Endothelial cell of umbilical vein (primary cell): ENCODE measurements at regions not wholly inside any gene's neighbourhood (a gene's known extent, or its start where the extent isn't known, plus 50 kb on each side); places are given as distances from the start of the nearest gene placed in this dataset.

Experiments
- BruUV-seq: library from RNA; stranded (reverse); fragments of 400-500 nt; replicated peaks from 2 replicates; lab custom pipeline; 2021; lab: Mats Ljungman, UMichigan
- CTCF ChIA-PET: fragments of 300-600, 350-600 bp; sonication (Branson Sonifier 250); formaldehyde crosslinking; loops from one replicate; lab custom pipeline; 2021; ENCODE audit warnings: antibody characterized with exemption, inconsistent platforms; lab: Charles Lee
- POLR2A ChIA-PET: fragments of 300-600, 350-600 bp; sonication (Branson Sonifier 250); formaldehyde crosslinking; loops from one replicate; lab custom pipeline; 2021; ENCODE audit warnings: antibody characterized with exemption, inconsistent platforms; lab: Charles Lee
- DNase-seq: peaks from one replicate; pipeline ENCODE4 v3.0.0-alpha.2; 2011; ENCODE audit warnings: low read depth, low spot score
- FAIRE-seq: peaks from 2 replicates; lab custom pipeline; 2011; peaks lifted over from hg19 to GRCh38; lab: Jason Lieb, UNC
- H2AFZ ChIP-seq: 2 replicates; pipeline ENCODE4 v1.6.0; 2012; ENCODE audit warnings: low read depth, low read length, control low read depth, inconsistent platforms
- H3K27ac ChIP-seq: 2 replicates; pipeline ENCODE4 v1.5.1; 2011; ENCODE audit warnings: low read depth, mild to moderate bottlenecking, control low read depth, low read length, moderate library complexity; ENCODE audit not compliant: insufficient read depth
- H3K27me3 ChIP-seq, 2 experiments: 2 replicates each; pipeline versions ENCODE4 v1.6.0 to v1.6.1; 2011; ENCODE audit warnings: low read length in 2 of 2, mixed read lengths in 1 of 2; ENCODE audit not compliant: control insufficient read depth in 2 of 2, insufficient read depth in 2 of 2
- H3K36me3 ChIP-seq, 2 experiments: 2 replicates in 1 of 2; 3 replicates in 1 of 2; pipeline ENCODE4 v1.5.1; 2011; ENCODE audit warnings: low read length in 2 of 2, mild to moderate bottlenecking in 1 of 2, moderate library complexity in 1 of 2; ENCODE audit not compliant: control insufficient read depth in 2 of 2, insufficient read depth in 2 of 2; ENCODE audit errors: extremely low read depth in 1 of 2
- H3K4me1 ChIP-seq: 3 replicates; pipeline ENCODE4 v1.5.1; 2011; ENCODE audit warnings: mild to moderate bottlenecking, low read length; ENCODE audit not compliant: control insufficient read depth, insufficient read depth; ENCODE audit errors: extremely low read depth
- H3K4me2 ChIP-seq: 2 replicates; pipeline ENCODE4 v1.6.1; 2011; ENCODE audit warnings: low read length, control low read depth, mixed read lengths; ENCODE audit not compliant: insufficient read depth
- H3K4me3 ChIP-seq, 3 experiments: fragments of 200-600 bp in 1 of 3; sonication (generic), shearing (Covaris generic) in 1 of 3; replicated peaks in 1 of 3; 2 replicates each; pipeline ENCODE4 v1.5.1; 2011 to 2016; ENCODE audit warnings: control low read depth in 3 of 3, low read length in 3 of 3, mild to moderate bottlenecking in 2 of 3, inconsistent platforms in 1 of 3, low read depth in 1 of 3, moderate library complexity in 1 of 3; ENCODE audit not compliant: insufficient read depth in 1 of 3
- H3K79me2 ChIP-seq: 2 replicates; pipeline ENCODE4 v1.6.0; 2012; ENCODE audit warnings: low read length, inconsistent platforms; ENCODE audit not compliant: control insufficient read depth, insufficient read depth
- H3K9ac ChIP-seq: replicated peaks from 2 replicates; pipeline ENCODE3; 2011; ENCODE audit warnings: low read length, control low read depth; ENCODE audit not compliant: insufficient read depth; ENCODE audit errors: extremely low read depth
- H3K9me1 ChIP-seq: replicated peaks from 3 replicates; pipeline ENCODE4 v1.6.0; 2011; ENCODE audit warnings: mild to moderate bottlenecking, low read length; ENCODE audit not compliant: control insufficient read depth, insufficient read depth; ENCODE audit errors: extremely low read depth
- H3K9me3 ChIP-seq: replicated peaks from 2 replicates; pipeline ENCODE4 v1.5.1; 2012; ENCODE audit warnings: low read length, inconsistent platforms; ENCODE audit not compliant: control insufficient read depth, insufficient read depth
- H4K20me1 ChIP-seq: replicated peaks from 2 replicates; pipeline ENCODE3; 2011; ENCODE audit warnings: mild to moderate bottlenecking, low read length; ENCODE audit not compliant: control insufficient read depth, insufficient read depth; ENCODE audit errors: extremely low read depth
- EZH2 ChIP-seq: IDR thresholded peaks from 2 replicates; pipeline ENCODE4 v1.6.1; 2012; ENCODE audit warnings: borderline replicate concordance, low read depth, mild to moderate bottlenecking, moderate library complexity, low read length, inconsistent platforms; ENCODE audit not compliant: severe bottlenecking
- FOS ChIP-seq: IDR thresholded peaks from 2 replicates; pipeline ENCODE4 v1.6.1; 2011; ENCODE audit warnings: mild to moderate bottlenecking, low read length, moderate library complexity, borderline replicate concordance; ENCODE audit not compliant: insufficient read depth
- GATA2 ChIP-seq: IDR thresholded peaks from 2 replicates; pipeline ENCODE4 v1.7.0; 2011; ENCODE audit warnings: low read depth, mild to moderate bottlenecking, moderate library complexity, mixed read lengths, low read length; ENCODE audit not compliant: insufficient read length, insufficient read depth
- MYC ChIP-seq: IDR thresholded peaks from one replicate; pipeline ENCODE4 v1.6.1; 2011; ENCODE audit warnings: mild to moderate bottlenecking, low read depth, low read length
- POLR2A ChIP-seq: IDR thresholded peaks from 2 replicates; pipeline ENCODE4 v1.6.1; 2012; ENCODE audit warnings: low read depth, mild to moderate bottlenecking, control low read depth, low read length
- POLR2AphosphoS5 ChIP-seq: IDR thresholded peaks from 2 replicates; pipeline ENCODE4 v1.6.1; 2012; ENCODE audit warnings: low read depth, mild to moderate bottlenecking, control low read depth, low read length, moderate library complexity; ENCODE audit not compliant: insufficient read depth
- dilution Hi-C: fragments of 300-500 bp; cut with MboI; formaldehyde crosslinking; loops from one replicate; pipeline ENCODE4 v1.15.0; 2019; ENCODE audit warnings: low sequenced_read_pairs; ENCODE audit not compliant: extremely low pct_ligation_motif_present
- intact Hi-C: fragments of 100-400 bp; cut with micrococcal nuclease; formaldehyde crosslinking; loops from one replicate; pipeline ENCODE4 v1.10.0; 2022
- TF ChIP-seq, protein P1 (sequence below), 2 donors: IDR thresholded peaks; 1 replicate in 1 of 2; 2 replicates in 1 of 2; pipeline ENCODE4 v1.5.1; 2011; ENCODE audit warnings: low read length in 2 of 2, mild to moderate bottlenecking in 2 of 2, moderate library complexity in 2 of 2, control low read depth in 1 of 2, inconsistent platforms in 1 of 2, low read depth in 1 of 2; ENCODE audit not compliant: insufficient read depth in 1 of 2; ENCODE audit errors: extremely low read depth in 1 of 2
- TF ChIP-seq, protein P2 (sequence below): IDR thresholded peaks from 2 replicates; pipeline ENCODE4 v1.6.1; 2011; ENCODE audit not compliant: insufficient read depth, insufficient read length

DNA sequence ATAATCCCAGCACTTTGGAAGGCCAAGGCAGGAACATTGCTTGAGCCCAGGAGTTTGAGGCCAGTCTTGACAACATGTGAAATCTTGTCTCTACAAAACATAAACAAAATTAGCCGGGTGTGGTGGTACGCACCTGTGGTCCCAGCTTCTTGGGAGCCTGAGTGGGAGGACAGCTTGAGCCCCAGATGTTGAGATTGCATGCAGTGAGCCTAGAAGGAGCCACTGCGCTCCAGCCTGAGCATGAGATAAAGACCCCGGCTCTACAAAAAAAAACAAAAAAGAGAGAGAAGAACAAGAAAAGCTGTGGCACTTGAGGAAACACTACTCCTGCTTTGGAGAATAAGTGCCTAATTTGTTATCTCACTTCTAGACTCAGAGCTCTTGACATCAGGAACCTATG lies 146.6 kb downstream of the GLUL start:
- no peak overlapping the region for H3K4me2 ChIP-seq
- H2AFZ ChIP-seq = no peak overlapping the region
- no peaks in the 10 kb centered on the region for H3K27me3 ChIP-seq
- no peaks in the 10 kb centered on the region for H3K36me3 ChIP-seq
- ChIA-PET POLR2A (no interaction called here), CTCF (no interaction called here)
- no peaks in the 10 kb centered on the region for H3K9me3 ChIP-seq
- H3K9me1 ChIP-seq = no peaks in the 10 kb centered on the region
- no peaks in the 10 kb centered on the region for H4K20me1 ChIP-seq
- no TSS peak for BruUV-seq
- no peak overlapping the region for H3K27ac ChIP-seq
- dilution Hi-C loops = no loop called here
- no peak overlapping the region for H3K9ac ChIP-seq
- H3K4me3 ChIP-seq = no peak overlapping the region
- no peak for FAIRE-seq
- intact Hi-C loops = no loop called here
- no peaks in the 10 kb centered on the region for H3K79me2 ChIP-seq
- H3K4me1 ChIP-seq = no peaks in the 10 kb centered on the region
- no peak for DNase-seq
- TF ChIP-seq GATA2 (no peak), POLR2AphosphoS5 (no peak)
- TF ChIP-seq, protein P1, sequence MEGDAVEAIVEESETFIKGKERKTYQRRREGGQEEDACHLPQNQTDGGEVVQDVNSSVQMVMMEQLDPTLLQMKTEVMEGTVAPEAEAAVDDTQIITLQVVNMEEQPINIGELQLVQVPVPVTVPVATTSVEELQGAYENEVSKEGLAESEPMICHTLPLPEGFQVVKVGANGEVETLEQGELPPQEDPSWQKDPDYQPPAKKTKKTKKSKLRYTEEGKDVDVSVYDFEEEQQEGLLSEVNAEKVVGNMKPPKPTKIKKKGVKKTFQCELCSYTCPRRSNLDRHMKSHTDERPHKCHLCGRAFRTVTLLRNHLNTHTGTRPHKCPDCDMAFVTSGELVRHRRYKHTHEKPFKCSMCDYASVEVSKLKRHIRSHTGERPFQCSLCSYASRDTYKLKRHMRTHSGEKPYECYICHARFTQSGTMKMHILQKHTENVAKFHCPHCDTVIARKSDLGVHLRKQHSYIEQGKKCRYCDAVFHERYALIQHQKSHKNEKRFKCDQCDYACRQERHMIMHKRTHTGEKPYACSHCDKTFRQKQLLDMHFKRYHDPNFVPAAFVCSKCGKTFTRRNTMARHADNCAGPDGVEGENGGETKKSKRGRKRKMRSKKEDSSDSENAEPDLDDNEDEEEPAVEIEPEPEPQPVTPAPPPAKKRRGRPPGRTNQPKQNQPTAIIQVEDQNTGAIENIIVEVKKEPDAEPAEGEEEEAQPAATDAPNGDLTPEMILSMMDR (IDR thresholded peaks at IDR 0.05; ENCODE audit: extremely low read depth in 1 of 2, insufficient read depth in 1 of 2, low read depth in 1 of 2, low read length in 2 of 2) = no peak

DNA sequence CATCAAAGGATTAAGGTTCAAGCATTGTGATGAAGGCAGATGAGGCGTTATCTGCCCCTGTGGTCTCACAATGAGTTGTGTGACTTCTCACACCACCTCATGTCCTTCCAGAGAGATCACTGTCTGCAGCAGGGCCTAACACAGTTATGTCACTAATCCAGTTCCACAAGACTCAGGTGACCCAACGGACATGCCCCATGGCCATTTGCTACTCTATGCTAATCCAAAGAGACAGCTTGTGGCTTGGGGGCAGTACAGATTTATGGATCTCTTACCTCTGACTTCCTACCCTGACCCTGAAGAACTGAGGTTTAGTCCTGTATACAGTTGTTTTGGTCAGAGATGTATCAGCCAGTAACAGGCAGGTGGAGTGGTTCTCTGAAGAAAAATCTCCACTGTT lies 147.1 kb downstream of the GLUL start:
- intact Hi-C loops (no loop called here), dilution Hi-C loops (no loop called here)
- Histone ChIP-seq H3K9me3 (no peaks in the 10 kb centered on the region), H3K9me1 (no peaks in the 10 kb centered on the region), H4K20me1 (no peaks in the 10 kb centered on the region), H3K79me2 (no peaks in the 10 kb centered on the region), H3K4me1 (no peaks in the 10 kb centered on the region), H3K9ac (no peak overlapping the region), H3K27ac (no peak overlapping the region), H3K36me3 (no peaks in the 10 kb centered on the region), H3K4me2 (no peak overlapping the region), H2AFZ (no peak overlapping the region), H3K27me3 (no peaks in the 10 kb centered on the region), H3K4me3 (no peak overlapping the region)
- FAIRE-seq (no peak), DNase-seq (no peak)
- BruUV-seq = no TSS peak
- TF ChIP-seq, protein P1 (IDR thresholded peaks at IDR 0.05; ENCODE audit: extremely low read depth in 1 of 2, insufficient read depth in 1 of 2, low read depth in 1 of 2, low read length in 2 of 2) = no peak
- no peak for TF ChIP-seq MYC
- no peak for TF ChIP-seq FOS
- no peak for TF ChIP-seq POLR2AphosphoS5
- TF ChIP-seq EZH2 = no peak
- TF ChIP-seq GATA2 = no peak
- TF ChIP-seq POLR2A = no peak
- TF ChIP-seq, protein P2, sequence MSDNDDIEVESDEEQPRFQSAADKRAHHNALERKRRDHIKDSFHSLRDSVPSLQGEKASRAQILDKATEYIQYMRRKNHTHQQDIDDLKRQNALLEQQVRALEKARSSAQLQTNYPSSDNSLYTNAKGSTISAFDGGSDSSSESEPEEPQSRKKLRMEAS = no peak
- ChIA-PET POLR2A (no interaction called here), CTCF (no interaction called here)
